ENCODE measurements at regions not wholly inside any gene's neighbourhood (a gene's known extent, or its start where the extent isn't known, plus 50 kb on each side); places are given as distances from the start of the nearest gene placed in this dataset.

DNA sequence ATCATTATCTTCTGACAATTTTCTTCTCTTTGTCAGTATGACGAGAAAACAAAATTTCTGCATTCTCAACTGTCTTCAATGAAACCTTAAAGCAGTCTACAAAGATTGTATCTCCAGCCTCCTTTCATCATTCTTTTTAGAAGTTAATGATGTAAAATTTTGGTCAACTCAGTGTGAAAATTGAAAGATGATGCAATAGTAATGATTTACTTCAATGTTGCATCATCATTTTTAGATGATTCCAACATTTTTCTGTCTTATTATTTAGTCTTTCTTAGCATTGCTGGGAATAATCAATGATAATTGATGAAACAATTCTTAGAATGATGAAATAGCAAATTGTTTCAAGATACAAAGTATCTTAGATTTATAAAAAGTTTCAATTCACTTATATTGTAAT is 372.7 kb downstream of the C4orf33 start:
- no peak for TF ChIP-seq ELF4 (IDR thresholded peaks at IDR 0.05)
- TF ChIP-seq BHLHE40 (IDR thresholded peaks at IDR 0.05; ENCODE audit: borderline replicate concordance): no peak
- TF ChIP-seq, protein P1, sequence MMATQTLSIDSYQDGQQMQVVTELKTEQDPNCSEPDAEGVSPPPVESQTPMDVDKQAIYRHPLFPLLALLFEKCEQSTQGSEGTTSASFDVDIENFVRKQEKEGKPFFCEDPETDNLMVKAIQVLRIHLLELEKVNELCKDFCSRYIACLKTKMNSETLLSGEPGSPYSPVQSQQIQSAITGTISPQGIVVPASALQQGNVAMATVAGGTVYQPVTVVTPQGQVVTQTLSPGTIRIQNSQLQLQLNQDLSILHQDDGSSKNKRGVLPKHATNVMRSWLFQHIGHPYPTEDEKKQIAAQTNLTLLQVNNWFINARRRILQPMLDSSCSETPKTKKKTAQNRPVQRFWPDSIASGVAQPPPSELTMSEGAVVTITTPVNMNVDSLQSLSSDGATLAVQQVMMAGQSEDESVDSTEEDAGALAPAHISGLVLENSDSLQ (IDR thresholded peaks at IDR 0.05): no peak
- no peak for TF ChIP-seq L3MBTL2 (conservative IDR thresholded peaks at IDR 0.05)
- no peak for TF ChIP-seq SUZ12 (IDR thresholded peaks at IDR 0.05)
- TF ChIP-seq CTBP1 (IDR thresholded peaks at IDR 0.05; ENCODE audit: borderline replicate concordance): no peak
- no peak for TF ChIP-seq TARDBP (IDR thresholded peaks at IDR 0.05)
- no peak for TF ChIP-seq HDGF (IDR thresholded peaks at IDR 0.05; ENCODE audit: borderline replicate concordance)

Data from HEK293T (cell line).